Lung (tissue), 11 donors: ENCODE measurements at regions not wholly inside any gene's neighbourhood (a gene's known extent, or its start where the extent isn't known, plus 50 kb on each side); places are given as distances from the start of the nearest gene placed in this dataset.

ENCODE experiments used
- ATAC-seq: fragments of 200-7000 bp; cut with Tn5 transposase; one replicate; pipeline ENCODE4 v1.9.1; 2020; ENCODE audit warnings: moderate number of reproducible peaks; ENCODE audit not compliant: insufficient read depth, low FRiP score
- DNase-seq, 3 donors: peaks; one replicate each; pipeline ENCODE4 v3.0.0-alpha.2; 2013 to 2017
- H3K27ac ChIP-seq, 2 donors: one replicate each; pipeline ENCODE4 v1.5.1; 2013; ENCODE audit warnings: mild to moderate bottlenecking in 2 of 2, moderate library complexity in 2 of 2, control low read depth in 1 of 2, inconsistent platforms in 1 of 2, low read depth in 1 of 2, low read length in 1 of 2
- H3K27me3 ChIP-seq, 3 donors: one replicate each; pipeline ENCODE4 v1.5.1; 2013; ENCODE audit warnings: low read length in 2 of 3; ENCODE audit not compliant: control insufficient read depth in 3 of 3, insufficient read depth in 3 of 3
- H3K36me3 ChIP-seq, 4 donors: one replicate each; pipeline ENCODE4 v1.5.1; 2013; ENCODE audit warnings: low read length in 4 of 4, mild to moderate bottlenecking in 1 of 4, moderate library complexity in 1 of 4; ENCODE audit not compliant: control insufficient read depth in 4 of 4, insufficient read depth in 4 of 4
- H3K4me1 ChIP-seq, 5 donors: one replicate each; pipeline ENCODE4 v1.5.1; 2013; ENCODE audit warnings: low read length in 5 of 5, mild to moderate bottlenecking in 2 of 5, moderate library complexity in 1 of 5; ENCODE audit not compliant: control insufficient read depth in 5 of 5, insufficient read depth in 5 of 5
- H3K4me3 ChIP-seq: one replicate; pipeline ENCODE4 v1.5.1; 2013; ENCODE audit warnings: mild to moderate bottlenecking, control low read depth, moderate library complexity
- H3K9ac ChIP-seq, 2 donors: one replicate each; pipeline ENCODE4 v1.5.1; 2013; ENCODE audit warnings: low read length in 2 of 2, control low read depth in 1 of 2; ENCODE audit not compliant: insufficient read depth in 1 of 2
- H3K9me3 ChIP-seq, 4 donors: one replicate each; pipeline ENCODE4 v1.5.1; 2013; ENCODE audit warnings: low read length in 3 of 4, mild to moderate bottlenecking in 1 of 4, moderate library complexity in 1 of 4; ENCODE audit not compliant: control insufficient read depth in 4 of 4, insufficient read depth in 3 of 4
- WGBS, 2 donors: extraction: QIAGEN DNeasy Blood & Tissue Kit; methylation state at CpG; one replicate each; pipeline ENCODE4 v1.1.7; 2013; 5-methylcytosine and 5-hydroxymethylcytosine counted together
- TF ChIP-seq, protein P1 (sequence below): IDR thresholded peaks from 2 replicates; pipeline ENCODE4 v1.5.1; 2012; ENCODE audit warnings: mild to moderate bottlenecking; ENCODE audit errors: control extremely low read depth, extremely low read depth
- donor health status: control.
- donor health status: control.
- donor health status: Bipolar disorder and iron deficiency.
- donor health status: healthy.
- donor health status: DM: yes; HTN: yes; CAD: no.

DNA sequence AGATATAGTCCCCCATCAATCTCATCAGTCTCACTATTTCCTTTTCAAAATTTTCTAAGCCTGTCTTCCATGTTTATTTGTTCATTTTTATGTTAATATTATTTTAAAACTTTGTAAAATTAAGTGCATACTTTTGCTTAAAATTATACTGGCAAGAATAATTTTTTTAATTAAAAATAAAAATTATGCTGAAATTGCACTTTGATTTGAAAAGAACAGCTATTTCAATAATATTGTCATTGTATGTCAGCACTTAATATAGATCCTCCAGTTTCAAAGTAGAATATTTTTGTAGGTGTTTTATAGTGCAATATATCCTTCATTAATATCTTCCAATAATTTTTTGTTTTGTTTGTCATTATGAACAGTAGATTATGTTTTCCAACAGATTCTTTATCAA, 99.0 kb upstream of the MAGI2 start:
- Histone ChIP-seq H3K9me3 (no peaks in the 10 kb centered on the region), H3K4me3 (no peak overlapping the region), H3K27me3 (no peaks in the 10 kb centered on the region), H3K36me3 (no peaks in the 10 kb centered on the region), H3K9ac (no peak overlapping the region), H3K27ac (no peak overlapping the region), H3K4me1 (no peaks in the 10 kb centered on the region)
- ATAC-seq = no peak
- no peak for DNase-seq
- TF ChIP-seq, protein P1, sequence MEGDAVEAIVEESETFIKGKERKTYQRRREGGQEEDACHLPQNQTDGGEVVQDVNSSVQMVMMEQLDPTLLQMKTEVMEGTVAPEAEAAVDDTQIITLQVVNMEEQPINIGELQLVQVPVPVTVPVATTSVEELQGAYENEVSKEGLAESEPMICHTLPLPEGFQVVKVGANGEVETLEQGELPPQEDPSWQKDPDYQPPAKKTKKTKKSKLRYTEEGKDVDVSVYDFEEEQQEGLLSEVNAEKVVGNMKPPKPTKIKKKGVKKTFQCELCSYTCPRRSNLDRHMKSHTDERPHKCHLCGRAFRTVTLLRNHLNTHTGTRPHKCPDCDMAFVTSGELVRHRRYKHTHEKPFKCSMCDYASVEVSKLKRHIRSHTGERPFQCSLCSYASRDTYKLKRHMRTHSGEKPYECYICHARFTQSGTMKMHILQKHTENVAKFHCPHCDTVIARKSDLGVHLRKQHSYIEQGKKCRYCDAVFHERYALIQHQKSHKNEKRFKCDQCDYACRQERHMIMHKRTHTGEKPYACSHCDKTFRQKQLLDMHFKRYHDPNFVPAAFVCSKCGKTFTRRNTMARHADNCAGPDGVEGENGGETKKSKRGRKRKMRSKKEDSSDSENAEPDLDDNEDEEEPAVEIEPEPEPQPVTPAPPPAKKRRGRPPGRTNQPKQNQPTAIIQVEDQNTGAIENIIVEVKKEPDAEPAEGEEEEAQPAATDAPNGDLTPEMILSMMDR = no peak

DNA sequence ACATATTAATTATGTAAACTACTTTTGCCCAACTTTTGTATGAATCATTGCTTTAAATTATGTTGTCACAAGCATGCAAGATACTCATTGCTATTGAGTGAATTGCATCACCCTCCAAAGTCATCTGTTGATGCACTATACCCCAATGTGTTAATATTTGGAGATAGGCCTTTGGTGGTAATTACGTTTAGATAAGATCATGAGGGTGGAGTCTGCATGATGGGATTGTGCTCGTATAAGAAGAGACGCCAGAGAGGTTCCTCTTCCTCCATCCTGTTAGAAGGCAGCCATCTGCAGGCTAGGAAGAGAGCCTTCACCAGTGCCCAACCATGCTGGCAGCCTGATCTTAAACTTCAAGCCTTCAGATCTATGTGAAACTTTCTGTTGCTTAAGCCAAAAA, 95.3 kb upstream of the MAGI2 start:
- Histone ChIP-seq H3K36me3 (no peaks in the 10 kb centered on the region), H3K27me3 (no peaks in the 10 kb centered on the region), H3K4me1 (no peaks in the 10 kb centered on the region), H3K9ac (no peak overlapping the region), H3K4me3 (no peak overlapping the region), H3K27ac (no peak overlapping the region), H3K9me3 (no peaks in the 10 kb centered on the region)
- WGBS, 2 donors = 41 to 45% methylated on average over 3 of the region's 3 CpGs
- no peak for DNase-seq
- TF ChIP-seq, protein P1 = no peak
- ATAC-seq = no peak

DNA sequence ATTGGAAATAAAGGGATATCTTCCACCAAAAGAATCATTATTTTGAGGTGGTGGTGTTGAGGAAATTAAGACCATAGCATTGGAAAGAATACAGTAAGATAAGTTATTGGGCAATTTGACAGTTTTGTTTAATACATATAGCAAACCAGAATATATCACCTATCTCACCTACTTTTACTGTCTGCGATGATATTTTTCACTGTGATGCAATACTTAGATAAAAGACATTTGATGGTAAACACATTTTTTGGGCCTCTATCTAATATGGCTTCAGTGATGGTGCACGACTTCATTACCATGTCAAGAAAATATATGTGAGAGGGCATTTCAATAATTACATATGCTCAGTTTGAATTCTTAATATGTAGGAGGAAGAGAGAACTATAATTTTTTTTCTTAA, 93.7 kb upstream of the MAGI2 start:
- ATAC-seq (no peak), DNase-seq (no peak)
- 93 to 95% methylated on average over 2 of the region's 2 CpGs for WGBS, 2 donors
- no peaks in the 10 kb centered on the region for H3K4me1 ChIP-seq
- H3K9me3 ChIP-seq = no peaks in the 10 kb centered on the region
- H3K4me3 ChIP-seq = no peak overlapping the region
- no peak overlapping the region for H3K27ac ChIP-seq
- no peak overlapping the region for H3K9ac ChIP-seq
- no peaks in the 10 kb centered on the region for H3K36me3 ChIP-seq
- TF ChIP-seq, protein P1 = no peak
- no peaks in the 10 kb centered on the region for H3K27me3 ChIP-seq

DNA sequence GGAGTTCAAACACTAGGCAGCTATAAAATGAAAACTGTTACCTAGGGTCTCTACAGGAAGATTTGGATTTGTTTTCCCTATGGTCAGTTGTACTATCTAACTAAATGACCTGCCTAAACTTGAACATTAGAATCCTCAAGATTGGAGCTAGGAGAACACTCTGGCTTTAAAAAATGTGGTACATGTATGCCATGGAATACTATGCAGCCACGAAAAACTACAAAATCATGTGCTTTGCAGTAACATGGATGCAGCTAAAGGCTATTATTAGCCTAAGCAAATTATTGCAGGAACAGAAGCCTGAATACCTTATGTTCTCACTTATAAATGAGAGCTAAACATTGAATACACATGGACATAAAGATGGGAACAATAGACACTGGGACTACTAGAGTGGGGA, 87.1 kb upstream of the MAGI2 start:
- H3K4me1 ChIP-seq = no peaks in the 10 kb centered on the region
- no peak overlapping the region for H3K4me3 ChIP-seq
- TF ChIP-seq, protein P1 = no peak
- no peak for DNase-seq
- H3K36me3 ChIP-seq = no peaks in the 10 kb centered on the region
- 77 to 81% methylated on average over 1 of the region's 1 CpG for WGBS, 2 donors
- ATAC-seq = no peak
- H3K27ac ChIP-seq = no peak overlapping the region
- H3K9me3 ChIP-seq = peaks cover 0 to 2% (median 0%) of the 10 kb centered on the region in 4 donors
- no peak overlapping the region for H3K9ac ChIP-seq
- H3K27me3 ChIP-seq = no peaks in the 10 kb centered on the region
